WTC11 (cell line): ENCODE measurements at regions not wholly inside any gene's neighbourhood (a gene's known extent, or its start where the extent isn't known, plus 50 kb on each side); places are given as distances from the start of the nearest gene placed in this dataset.
A peak's percentile ranks its signal among the peaks of the same experiment; 100 is the strongest.

Source experiments
- ATAC-seq: fragments of 200-7000 bp; cut with Tn5 transposase; 2 replicates; pipeline ENCODE4 v1.10.0; 2021; ENCODE audit warnings: mild to moderate bottlenecking, moderate library complexity
- CTCF ChIA-PET: fragments of 300-600 bp; sonication (Branson Sonifier 250); formaldehyde crosslinking; loops from one replicate; lab custom pipeline; 2021; ENCODE audit warnings: antibody characterized with exemption; lab: Charles Lee
- POLR2A ChIA-PET: fragments of 350-600 bp; sonication (Branson Sonifier 250); formaldehyde crosslinking; loops from one replicate; lab custom pipeline; 2021; ENCODE audit warnings: antibody characterized with exemption; lab: Charles Lee
- DNase-seq: peaks from one replicate; pipeline ENCODE4 v3.0.0; 2021; ENCODE audit warnings: low spot score
- H3K27ac Mint-ChIP-seq: 2 replicates; pipeline ENCODE4 v1.8.0; 2021; ENCODE audit warnings: mixed read lengths
- H3K27me3 Mint-ChIP-seq: 2 replicates; pipeline ENCODE4 v1.8.0; 2021; ENCODE audit warnings: low read depth, mild to moderate bottlenecking, moderate library complexity, mixed read lengths
- H3K36me3 Mint-ChIP-seq: 2 replicates; pipeline ENCODE4 v1.8.0; 2021; ENCODE audit warnings: mixed read lengths
- H3K4me1 Mint-ChIP-seq: 2 replicates; pipeline ENCODE4 v1.8.0; 2022; ENCODE audit warnings: mixed read lengths
- H3K4me3 Mint-ChIP-seq: 2 replicates; pipeline ENCODE4 v1.8.0; 2021; ENCODE audit warnings: mild to moderate bottlenecking, moderate library complexity, mixed read lengths
- H3K9me3 Mint-ChIP-seq: 2 replicates; pipeline ENCODE4 v1.8.0; 2021; ENCODE audit warnings: mixed read lengths
- ARID4B ChIP-seq: sonication (generic); formaldehyde crosslinking; IDR thresholded peaks from 2 replicates; pipeline ENCODE4 v1.8.0; 2023; ENCODE audit warnings: missing genetic modification reagents, mild to moderate bottlenecking, borderline replicate concordance
- ATF1 ChIP-seq: sonication (generic); formaldehyde crosslinking; IDR thresholded peaks from 2 replicates; pipeline ENCODE4 v1.8.1; 2023; ENCODE audit warnings: mild to moderate bottlenecking, moderate library complexity, missing genetic modification reagents
- EMX1 ChIP-seq: fragments of 250-450 bp; sonication (Bioruptor Pico); IDR thresholded peaks from 2 replicates; pipeline ENCODE4 v1.8.0; 2021; ENCODE audit warnings: mild to moderate bottlenecking
- FOXP1 ChIP-seq: sonication (generic); formaldehyde crosslinking; IDR thresholded peaks from 2 replicates; pipeline ENCODE4 v1.8.0; 2022; ENCODE audit warnings: missing genetic modification reagents, mild to moderate bottlenecking, moderate library complexity, borderline replicate concordance
- GRHL2 ChIP-seq: fragments of 250-450 bp; sonication (Bioruptor Pico); IDR thresholded peaks from 2 replicates; pipeline ENCODE4 v1.8.0; 2022; ENCODE audit warnings: mild to moderate bottlenecking, moderate library complexity; ENCODE audit not compliant: insufficient replicate concordance, severe bottlenecking
- IRF2 ChIP-seq: sonication (generic); formaldehyde crosslinking; IDR thresholded peaks from 2 replicates; pipeline ENCODE4 v1.8.0; 2022; ENCODE audit warnings: low read depth, missing genetic modification reagents, borderline replicate concordance
- KAT7 ChIP-seq: sonication (generic); formaldehyde crosslinking; IDR thresholded peaks from 2 replicates; pipeline ENCODE4 v1.8.1; 2023; ENCODE audit warnings: missing genetic modification reagents, mild to moderate bottlenecking, borderline replicate concordance
- MXD4 ChIP-seq: fragments of 250-450 bp; sonication (Bioruptor Pico); IDR thresholded peaks from 2 replicates; pipeline ENCODE4 v1.8.0; 2021; ENCODE audit warnings: mild to moderate bottlenecking, moderate library complexity, borderline replicate concordance
- NFE2L1 ChIP-seq: sonication (generic); formaldehyde crosslinking; IDR thresholded peaks from 2 replicates; pipeline ENCODE4 v1.8.1; 2023; ENCODE audit warnings: missing genetic modification reagents
- NR2C2 ChIP-seq: sonication (generic); formaldehyde crosslinking; IDR thresholded peaks from 2 replicates; pipeline ENCODE4 v1.8.0; 2022; ENCODE audit warnings: mild to moderate bottlenecking, missing genetic modification reagents
- OVOL2 ChIP-seq: fragments of 250-450 bp; sonication (Bioruptor Pico); IDR thresholded peaks from 2 replicates; pipeline ENCODE4 v1.9.0; 2021; ENCODE audit warnings: mild to moderate bottlenecking, borderline replicate concordance
- TCF7 ChIP-seq: sonication (generic); formaldehyde crosslinking; IDR thresholded peaks from 2 replicates; pipeline ENCODE4 v1.8.0; 2022; ENCODE audit warnings: mild to moderate bottlenecking, low read depth, missing genetic modification reagents, moderate library complexity
- USF2 ChIP-seq: sonication (generic); formaldehyde crosslinking; IDR thresholded peaks from 2 replicates; pipeline ENCODE4 v1.8.1; 2023; ENCODE audit warnings: mild to moderate bottlenecking, missing genetic modification reagents, moderate library complexity
- ZNF121 ChIP-seq: sonication (generic); formaldehyde crosslinking; IDR thresholded peaks from 2 replicates; pipeline ENCODE4 v1.8.0; 2023; ENCODE audit warnings: missing genetic modification reagents
- ZNF416 ChIP-seq: fragments of 250-450 bp; sonication (Bioruptor Pico); IDR thresholded peaks from 2 replicates; pipeline ENCODE4 v1.9.0; 2021; ENCODE audit warnings: mild to moderate bottlenecking, inconsistent platforms
- TF ChIP-seq, protein P1 (sequence below): fragments of 250-450 bp; sonication (Bioruptor Pico); IDR thresholded peaks from 2 replicates; pipeline ENCODE4 v1.9.0; 2021; ENCODE audit warnings: mild to moderate bottlenecking
- TF ChIP-seq, protein P2 (sequence below): sonication (generic); formaldehyde crosslinking; IDR thresholded peaks from 2 replicates; pipeline ENCODE4 v1.8.1; 2023; ENCODE audit warnings: mild to moderate bottlenecking, missing genetic modification reagents, moderate library complexity
- TF ChIP-seq, protein P3 (sequence below): sonication (generic); formaldehyde crosslinking; IDR thresholded peaks from 2 replicates; pipeline ENCODE4 v1.8.0; 2022; ENCODE audit warnings: mild to moderate bottlenecking, missing genetic modification reagents

- DNase-seq, result peak; percentile 41
- POLR2A ChIA-PET, result no interaction called here
- CTCF ChIA-PET, result interaction anchor here (1.0 to 1.5 kb wide), 2 partner anchors 27 to 33 kb away, joined by 3 to 4 read pairs; no protein-coding TSS in a partner anchor
- no peaks in the 10 kb centered on the region for H3K36me3 Mint-ChIP-seq
- TF ChIP-seq TCF7, result no peak
- TF ChIP-seq MXD4, result no peak
- TF ChIP-seq GRHL2, result no peak
- TF ChIP-seq ZNF416 (CRISPR knock-in tag), result no peak
- TF ChIP-seq, protein P1, sequence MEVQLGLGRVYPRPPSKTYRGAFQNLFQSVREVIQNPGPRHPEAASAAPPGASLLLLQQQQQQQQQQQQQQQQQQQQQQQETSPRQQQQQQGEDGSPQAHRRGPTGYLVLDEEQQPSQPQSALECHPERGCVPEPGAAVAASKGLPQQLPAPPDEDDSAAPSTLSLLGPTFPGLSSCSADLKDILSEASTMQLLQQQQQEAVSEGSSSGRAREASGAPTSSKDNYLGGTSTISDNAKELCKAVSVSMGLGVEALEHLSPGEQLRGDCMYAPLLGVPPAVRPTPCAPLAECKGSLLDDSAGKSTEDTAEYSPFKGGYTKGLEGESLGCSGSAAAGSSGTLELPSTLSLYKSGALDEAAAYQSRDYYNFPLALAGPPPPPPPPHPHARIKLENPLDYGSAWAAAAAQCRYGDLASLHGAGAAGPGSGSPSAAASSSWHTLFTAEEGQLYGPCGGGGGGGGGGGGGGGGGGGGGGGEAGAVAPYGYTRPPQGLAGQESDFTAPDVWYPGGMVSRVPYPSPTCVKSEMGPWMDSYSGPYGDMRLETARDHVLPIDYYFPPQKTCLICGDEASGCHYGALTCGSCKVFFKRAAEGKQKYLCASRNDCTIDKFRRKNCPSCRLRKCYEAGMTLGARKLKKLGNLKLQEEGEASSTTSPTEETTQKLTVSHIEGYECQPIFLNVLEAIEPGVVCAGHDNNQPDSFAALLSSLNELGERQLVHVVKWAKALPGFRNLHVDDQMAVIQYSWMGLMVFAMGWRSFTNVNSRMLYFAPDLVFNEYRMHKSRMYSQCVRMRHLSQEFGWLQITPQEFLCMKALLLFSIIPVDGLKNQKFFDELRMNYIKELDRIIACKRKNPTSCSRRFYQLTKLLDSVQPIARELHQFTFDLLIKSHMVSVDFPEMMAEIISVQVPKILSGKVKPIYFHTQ (CRISPR knock-in tag), result no peak
- no peak for TF ChIP-seq ARID4B (CRISPR knock-in tag)
- TF ChIP-seq KAT7 (CRISPR knock-in tag), result no peak
- TF ChIP-seq, protein P2, sequence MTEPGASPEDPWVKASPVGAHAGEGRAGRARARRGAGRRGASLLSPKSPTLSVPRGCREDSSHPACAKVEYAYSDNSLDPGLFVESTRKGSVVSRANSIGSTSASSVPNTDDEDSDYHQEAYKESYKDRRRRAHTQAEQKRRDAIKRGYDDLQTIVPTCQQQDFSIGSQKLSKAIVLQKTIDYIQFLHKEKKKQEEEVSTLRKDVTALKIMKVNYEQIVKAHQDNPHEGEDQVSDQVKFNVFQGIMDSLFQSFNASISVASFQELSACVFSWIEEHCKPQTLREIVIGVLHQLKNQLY (CRISPR knock-in tag), result no peak
- TF ChIP-seq ZNF121 (CRISPR knock-in tag), result no peak
- no peak for TF ChIP-seq OVOL2
- TF ChIP-seq FOXP1 (CRISPR knock-in tag), result no peak
- peaks cover 10% of the 10 kb centered on the region for H3K4me1 Mint-ChIP-seq
- peaks cover 6% of the 10 kb centered on the region for H3K9me3 Mint-ChIP-seq
- peak; percentile 83 for ATAC-seq
- no peak overlapping the region for H3K4me3 Mint-ChIP-seq
- no peak overlapping the region for H3K27ac Mint-ChIP-seq
- H3K27me3 Mint-ChIP-seq, result no peaks in the 10 kb centered on the region
Measured at GRCh38 chr2:235170536-235171521, 219.0 kb downstream of the SH3BP4 start.

- no peak for DNase-seq
- H3K4me1 Mint-ChIP-seq, result peaks cover 10% of the 10 kb centered on the region
- CTCF ChIA-PET, result interaction anchor here (1.0 kb wide), 1 partner anchor 28 kb away, joined by 4 read pairs; no protein-coding TSS in a partner anchor
Measured at GRCh38 chr2:235171550-235172031, 219.8 kb downstream of the SH3BP4 start.

More at GRCh38 chr2:235171550-235172031, 219.8 kb downstream of the SH3BP4 start:
- POLR2A ChIA-PET, result no interaction called here
- ATAC-seq, result no peak
- Mint-ChIP-seq H3K9me3 (peaks cover 11% of the 10 kb centered on the region), H3K4me3 (no peak overlapping the region), H3K27ac (no peak overlapping the region), H3K27me3 (no peaks in the 10 kb centered on the region), H3K36me3 (no peaks in the 10 kb centered on the region)
- TF ChIP-seq MXD4 (no peak), EMX1 (CRISPR knock-in tag) (no peak), NFE2L1 (CRISPR knock-in tag) (no peak), IRF2 (no peak), USF2 (no peak), NR2C2 (CRISPR knock-in tag) (no peak), ATF1 (CRISPR knock-in tag) (no peak)
- TF ChIP-seq, protein P3, sequence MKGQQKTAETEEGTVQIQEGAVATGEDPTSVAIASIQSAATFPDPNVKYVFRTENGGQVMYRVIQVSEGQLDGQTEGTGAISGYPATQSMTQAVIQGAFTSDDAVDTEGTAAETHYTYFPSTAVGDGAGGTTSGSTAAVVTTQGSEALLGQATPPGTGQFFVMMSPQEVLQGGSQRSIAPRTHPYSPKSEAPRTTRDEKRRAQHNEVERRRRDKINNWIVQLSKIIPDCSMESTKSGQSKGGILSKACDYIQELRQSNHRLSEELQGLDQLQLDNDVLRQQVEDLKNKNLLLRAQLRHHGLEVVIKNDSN (CRISPR knock-in tag), result no peak
